Vagina (tissue), 2 donors: ENCODE measurements at regions not wholly inside any gene's neighbourhood (a gene's known extent, or its start where the extent isn't known, plus 50 kb on each side); places are given as distances from the start of the nearest gene placed in this dataset.

ENCODE experiments used
- DNase-seq, 2 donors: peaks; one replicate each; pipeline ENCODE4 v3.0.0-alpha.2; 2017; ENCODE audit errors: extremely low spot score in 2 of 2
- H3K27ac ChIP-seq: fragments of 200-600 bp; sonication (generic); one replicate; pipeline ENCODE4 v1.5.1; 2019
- H3K27me3 ChIP-seq: fragments of 200-600 bp; sonication (generic); one replicate; pipeline ENCODE4 v1.5.1; 2019
- H3K36me3 ChIP-seq, 2 donors: fragments of 200-600 bp; sonication (generic); one replicate each; pipeline ENCODE4 v1.5.1; 2017 to 2019
- H3K4me1 ChIP-seq: fragments of 200-600 bp; sonication (generic); one replicate; pipeline ENCODE4 v1.5.1; 2019
- H3K4me3 ChIP-seq, 2 donors: fragments of 200-600 bp; sonication (generic); 1 replicate in 1 of 2; 2 replicates in 1 of 2; pipeline ENCODE4 v1.5.1; 2016 to 2019
- H3K9me3 ChIP-seq: fragments of 200-600 bp; sonication (generic); one replicate; pipeline ENCODE4 v1.5.1; 2019
- CTCF ChIP-seq, 3 experiments: fragments of 450-650 bp in 2 of 3; fragments of 200-600 bp in 1 of 3; sonication (generic) in 1 of 3; IDR thresholded peaks; one replicate each; pipeline ENCODE4 v1.5.1; 2017 to 2019; ENCODE audit warnings: antibody characterized with exemption in 3 of 3, mild to moderate bottlenecking in 2 of 3, moderate library complexity in 2 of 3
- POLR2A ChIP-seq, 2 donors: fragments of 450-650 bp; IDR thresholded peaks; one replicate each; pipeline ENCODE4 v1.6.1; 2017; ENCODE audit warnings: antibody characterized with exemption in 2 of 2, mild to moderate bottlenecking in 2 of 2, moderate library complexity in 2 of 2
- POLR2AphosphoS5 ChIP-seq, 2 donors: sonication (generic); formaldehyde crosslinking; IDR thresholded peaks; one replicate each; pipeline ENCODE4 v1.9.0; 2017; ENCODE audit warnings: antibody characterized with exemption in 2 of 2, mild to moderate bottlenecking in 2 of 2, low read depth in 1 of 2; ENCODE audit not compliant: insufficient read depth in 1 of 2
- intact Hi-C: fragments of 100-400 bp; cut with DNase I; formaldehyde crosslinking; loops from one replicate; pipeline ENCODE4 v1.15.1; 2023

DNA sequence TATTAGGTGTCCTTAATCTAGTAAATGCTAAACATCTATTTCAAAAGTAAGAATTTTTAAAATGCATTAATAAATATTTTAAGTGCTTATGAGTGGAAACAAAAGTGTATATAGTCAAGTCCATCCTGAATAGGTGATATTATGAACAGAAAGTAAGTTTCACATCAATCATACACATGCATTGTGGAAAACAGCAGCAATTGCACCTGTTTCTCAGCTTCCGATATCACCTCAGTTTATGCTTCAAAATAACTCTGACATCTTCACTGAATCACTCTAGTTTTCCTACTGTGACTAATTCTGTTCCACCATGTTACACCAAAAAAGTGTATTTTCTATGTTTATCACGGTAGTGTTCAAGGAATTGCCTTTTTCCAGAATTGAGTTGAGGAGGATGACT, 172.6 kb upstream of the MANEA start:
- H3K4me1 ChIP-seq = no peaks in the 10 kb centered on the region
- intact Hi-C loops = no loop called here
- DNase-seq = no peak
- TF ChIP-seq CTCF (IDR thresholded peaks at IDR 0.05) (no peak), POLR2AphosphoS5 (IDR thresholded peaks at IDR 0.05; ENCODE audit: insufficient read depth in 1 of 2, low read depth in 1 of 2) (no peak), POLR2A (IDR thresholded peaks at IDR 0.05) (no peak)
- H3K4me3 ChIP-seq = no peak overlapping the region
- H3K36me3 ChIP-seq = no peaks in the 10 kb centered on the region
- H3K9me3 ChIP-seq = no peaks in the 10 kb centered on the region
- no peaks in the 10 kb centered on the region for H3K27me3 ChIP-seq
- no peak overlapping the region for H3K27ac ChIP-seq

DNA sequence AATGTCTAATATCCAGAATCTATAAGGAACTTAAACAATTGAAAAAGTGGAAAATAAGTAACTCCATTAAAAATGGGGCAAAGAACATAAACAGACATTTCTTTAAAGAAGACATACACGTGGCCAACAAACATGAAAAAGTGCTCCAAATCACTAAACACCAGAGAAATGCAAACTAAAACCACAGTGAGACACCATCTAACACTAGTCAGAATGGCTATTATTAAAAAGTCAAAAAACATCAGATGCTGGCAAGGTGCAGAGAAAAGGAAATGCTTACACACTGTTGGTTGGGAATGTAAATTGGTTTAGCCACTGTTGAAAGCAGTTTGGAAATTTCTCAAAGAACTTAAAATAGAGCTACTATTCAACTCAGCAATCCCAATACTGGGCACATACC, 169.2 kb upstream of the MANEA start:
- no peak for DNase-seq
- H3K4me3 ChIP-seq = no peak overlapping the region
- H3K36me3 ChIP-seq = no peaks in the 10 kb centered on the region
- H3K27me3 ChIP-seq = no peaks in the 10 kb centered on the region
- no peak overlapping the region for H3K27ac ChIP-seq
- H3K4me1 ChIP-seq = no peaks in the 10 kb centered on the region
- no peaks in the 10 kb centered on the region for H3K9me3 ChIP-seq
- intact Hi-C loops = no loop called here
- TF ChIP-seq CTCF (IDR thresholded peaks at IDR 0.05) = no peak
- TF ChIP-seq POLR2AphosphoS5 (IDR thresholded peaks at IDR 0.05; ENCODE audit: insufficient read depth in 1 of 2, low read depth in 1 of 2) = no peak
- no peak for TF ChIP-seq POLR2A (IDR thresholded peaks at IDR 0.05)

DNA sequence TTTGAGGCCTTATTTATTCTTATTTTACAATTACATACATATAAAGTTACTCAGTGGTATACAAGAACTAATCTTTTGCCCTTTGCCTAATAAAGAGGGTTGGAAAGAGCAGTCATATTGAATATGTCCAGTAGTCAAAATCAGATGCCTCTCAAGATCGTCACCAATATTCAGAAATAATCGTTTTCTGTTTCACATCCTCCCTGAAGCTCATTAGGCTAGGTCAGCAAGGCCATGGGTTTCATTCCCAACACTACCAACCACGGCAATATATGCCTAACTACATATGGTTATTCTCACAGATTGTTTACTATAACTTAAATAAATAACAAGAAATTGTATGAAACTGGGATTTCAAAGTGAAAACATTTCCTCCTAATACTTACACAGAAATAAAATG, 167.2 kb upstream of the MANEA start:
- Histone ChIP-seq H3K36me3 (no peaks in the 10 kb centered on the region), H3K4me3 (no peak overlapping the region), H3K27ac (no peak overlapping the region), H3K9me3 (no peaks in the 10 kb centered on the region), H3K27me3 (no peaks in the 10 kb centered on the region), H3K4me1 (no peaks in the 10 kb centered on the region)
- TF ChIP-seq POLR2AphosphoS5 (IDR thresholded peaks at IDR 0.05; ENCODE audit: insufficient read depth in 1 of 2, low read depth in 1 of 2) = no peak
- no peak for TF ChIP-seq POLR2A (IDR thresholded peaks at IDR 0.05)
- no peak for TF ChIP-seq CTCF (IDR thresholded peaks at IDR 0.05)
- DNase-seq = no peak
- intact Hi-C loops = no loop called here

GRCh38 chr6:95413789-95414188, 163.5 kb upstream of the MANEA start:
- H3K4me1 ChIP-seq = no peaks in the 10 kb centered on the region
- no peak overlapping the region for H3K4me3 ChIP-seq
- no peaks in the 10 kb centered on the region for H3K27me3 ChIP-seq
- DNase-seq = no peak
- TF ChIP-seq CTCF (IDR thresholded peaks at IDR 0.05) (no peak), POLR2AphosphoS5 (IDR thresholded peaks at IDR 0.05; ENCODE audit: insufficient read depth in 1 of 2, low read depth in 1 of 2) (no peak), POLR2A (IDR thresholded peaks at IDR 0.05) (no peak)
- no peaks in the 10 kb centered on the region for H3K9me3 ChIP-seq
- intact Hi-C loops = no loop called here
- H3K27ac ChIP-seq = no peak overlapping the region
- H3K36me3 ChIP-seq = no peaks in the 10 kb centered on the region

DNA sequence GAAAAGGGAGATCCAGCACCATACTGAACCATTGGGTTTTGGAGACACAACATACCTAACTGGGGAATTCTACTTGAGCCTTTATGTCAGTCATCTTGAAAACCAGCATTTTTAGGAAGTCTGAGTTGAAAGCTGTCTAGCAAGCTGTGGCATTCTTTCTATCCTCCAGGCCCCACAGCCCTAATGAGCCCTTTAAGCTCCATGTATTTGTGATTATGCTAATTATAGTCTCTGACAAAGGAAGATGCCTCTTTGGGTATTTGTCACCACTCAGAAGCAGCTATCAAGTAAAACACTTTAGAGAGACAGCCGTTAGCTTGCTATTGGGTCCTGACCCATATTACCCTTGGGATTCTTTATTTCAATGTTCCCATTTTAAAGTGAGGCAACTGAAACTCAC, 159.5 kb upstream of the MANEA start:
- Histone ChIP-seq H3K9me3 (no peaks in the 10 kb centered on the region), H3K36me3 (no peaks in the 10 kb centered on the region), H3K27ac (no peak overlapping the region), H3K4me1 (no peaks in the 10 kb centered on the region), H3K27me3 (no peaks in the 10 kb centered on the region), H3K4me3 (no peak overlapping the region)
- no peak for TF ChIP-seq POLR2A (IDR thresholded peaks at IDR 0.05)
- TF ChIP-seq POLR2AphosphoS5 (IDR thresholded peaks at IDR 0.05; ENCODE audit: insufficient read depth in 1 of 2, low read depth in 1 of 2) = no peak
- TF ChIP-seq CTCF (IDR thresholded peaks at IDR 0.05) = no peak
- no peak for DNase-seq
- intact Hi-C loops = no loop called here
